ENCODE measurements at regions not wholly inside any gene's neighbourhood (a gene's known extent, or its start where the extent isn't known, plus 50 kb on each side); places are given as distances from the start of the nearest gene placed in this dataset.

DNA sequence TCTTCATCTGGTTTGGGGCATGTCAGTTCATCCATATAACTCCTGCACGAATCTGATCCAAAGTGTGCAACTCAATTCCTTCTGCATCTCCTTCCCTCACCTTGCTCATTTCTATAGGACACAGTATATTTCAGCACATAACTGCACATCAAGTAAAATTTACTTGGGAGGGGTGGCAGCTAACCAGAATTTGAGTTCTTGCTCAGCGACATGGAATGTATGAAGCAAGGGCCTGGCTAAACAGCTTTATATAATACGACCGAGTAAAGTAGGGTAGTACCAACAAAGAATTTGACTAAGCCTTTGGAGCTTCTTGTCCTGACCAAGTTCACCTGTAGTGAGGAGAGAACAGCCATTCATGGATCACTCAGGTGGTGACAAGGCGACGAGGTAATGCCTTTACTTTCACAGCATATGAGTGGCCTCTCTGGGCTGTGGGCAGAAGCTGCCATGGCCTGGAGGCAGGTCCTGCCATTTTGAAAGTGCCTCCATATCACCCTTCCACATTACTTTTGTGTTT, 570.2 kb upstream of the TNP1 start:
- no CpG with 5 or more reads among the region's 6 CpGs for WGBS (ENCODE audit: insufficient coverage, insufficient read length)
- no peaks in the 10 kb centered on the region for H3K9me3 ChIP-seq (ENCODE audit: control insufficient read depth, insufficient read depth, low read length)

DNA sequence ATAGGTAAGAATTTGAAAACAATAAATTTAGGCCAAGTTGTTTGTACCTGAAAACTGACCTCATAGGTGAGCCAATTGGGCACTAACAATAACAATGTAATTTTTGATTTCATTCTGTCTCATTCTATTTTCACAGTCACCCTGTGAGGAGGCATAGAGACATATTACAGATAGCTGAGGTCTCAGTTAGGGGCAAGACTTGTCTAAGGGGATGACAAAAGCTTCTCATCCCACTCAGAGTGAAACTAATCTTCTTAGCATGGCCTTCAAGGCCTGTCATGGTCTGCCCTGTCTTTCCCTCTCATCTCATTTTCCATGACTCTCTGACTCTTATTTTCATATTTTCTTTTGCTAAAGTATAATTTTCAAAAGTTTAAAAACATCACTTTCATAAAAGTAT, 562.0 kb upstream of the TNP1 start:
- H3K36me3 ChIP-seq (ENCODE audit: control insufficient read depth, insufficient read depth, low read length): no peaks in the 10 kb centered on the region
- H3K27ac ChIP-seq (ENCODE audit: low read length): no peak overlapping the region
- H3K9me3 ChIP-seq (ENCODE audit: control insufficient read depth, insufficient read depth, low read length): no peaks in the 10 kb centered on the region
- no peak overlapping the region for H3K4me3 ChIP-seq (ENCODE audit: low read length)
- no peak for DNase-seq (ENCODE audit: low read depth, low spot score)
- H3K4me1 ChIP-seq (ENCODE audit: control insufficient read depth, insufficient read depth, low read length): no peaks in the 10 kb centered on the region
- H3K27me3 ChIP-seq (ENCODE audit: control insufficient read depth, insufficient read depth, low read length): no peaks in the 10 kb centered on the region

More for the DNA sequence above, 570.2 kb upstream of the TNP1 start:
- DNase-seq (ENCODE audit: low read depth, low spot score): no peak
- 0 out of 2 replicates have a peak, but pooled peaks cover 1% of the 10 kb centered on the region for H3K4me1 ChIP-seq (ENCODE audit: control insufficient read depth, insufficient read depth, low read length)
- H3K27ac ChIP-seq (ENCODE audit: low read length): no peak overlapping the region
- H3K27me3 ChIP-seq (ENCODE audit: control insufficient read depth, insufficient read depth, low read length): no peaks in the 10 kb centered on the region
- no peaks in the 10 kb centered on the region for H3K36me3 ChIP-seq (ENCODE audit: control insufficient read depth, insufficient read depth, low read length)
- no peak overlapping the region for H3K4me3 ChIP-seq (ENCODE audit: low read length)

DNA sequence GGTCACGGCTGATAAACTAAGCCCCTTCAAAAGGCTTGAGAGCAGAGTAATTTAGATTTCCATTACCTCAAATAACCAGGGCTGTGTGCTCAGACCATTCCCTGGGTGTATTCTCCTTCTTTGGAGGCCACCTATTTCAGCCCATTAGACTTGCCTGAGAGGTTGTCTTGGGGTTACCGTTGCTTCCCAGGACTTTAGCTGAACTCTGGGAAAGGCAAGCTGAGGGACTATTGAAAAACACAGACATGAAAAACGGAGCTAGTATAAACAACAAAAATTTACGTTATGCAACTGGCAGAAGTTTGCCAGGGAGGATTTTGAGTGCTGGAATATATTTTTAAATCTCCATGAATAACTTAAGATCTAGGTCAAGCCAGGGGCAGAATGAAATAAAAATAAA, 561.0 kb upstream of the TNP1 start:
- WGBS (ENCODE audit: insufficient coverage, insufficient read length): no CpG with 5 or more reads among the region's 4 CpGs
- no peaks in the 10 kb centered on the region for H3K36me3 ChIP-seq (ENCODE audit: control insufficient read depth, insufficient read depth, low read length)
- no peak for DNase-seq (ENCODE audit: low read depth, low spot score)

DNA sequence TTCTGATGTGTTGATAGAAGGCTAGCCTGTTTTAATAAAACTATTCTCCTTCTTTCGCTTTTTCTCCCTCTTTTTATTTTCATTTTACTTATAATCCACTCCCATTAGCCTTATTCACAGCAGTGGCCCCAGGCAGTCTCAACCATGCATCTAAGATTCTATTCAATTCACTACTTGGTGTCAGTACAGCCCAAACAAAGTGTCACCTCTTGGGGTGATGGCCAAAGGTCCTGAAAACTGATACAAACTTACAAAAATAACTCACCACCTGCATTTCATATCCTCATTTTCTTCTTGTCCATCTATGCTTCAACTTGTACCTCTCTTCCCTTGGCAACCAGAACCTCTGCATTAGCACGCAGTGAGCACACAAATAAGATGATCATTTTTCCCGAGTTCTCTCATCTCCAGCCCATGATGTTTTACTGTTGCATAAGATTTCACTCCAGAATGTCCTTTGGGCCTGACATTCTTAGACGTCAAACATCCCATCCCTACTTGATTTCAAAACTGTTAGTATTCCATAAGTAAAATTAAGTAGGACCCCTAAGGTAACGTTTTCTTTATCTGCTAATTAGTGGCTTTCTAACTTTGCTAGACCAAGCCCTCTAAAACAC, 559.3 kb upstream of the TNP1 start:
- Histone ChIP-seq H3K4me1 (ENCODE audit: control insufficient read depth, insufficient read depth, low read length) (no peaks in the 10 kb centered on the region), H3K4me3 (ENCODE audit: low read length) (no peak overlapping the region), H3K36me3 (ENCODE audit: control insufficient read depth, insufficient read depth, low read length) (no peaks in the 10 kb centered on the region), H3K27ac (ENCODE audit: low read length) (no peak overlapping the region), H3K27me3 (ENCODE audit: control insufficient read depth, insufficient read depth, low read length) (no peaks in the 10 kb centered on the region), H3K9me3 (ENCODE audit: control insufficient read depth, insufficient read depth, low read length) (no peaks in the 10 kb centered on the region)
- no peak for DNase-seq (ENCODE audit: low read depth, low spot score)
- no CpG with 5 or more reads among the region's 5 CpGs for WGBS (ENCODE audit: insufficient coverage, insufficient read length)

More for the DNA sequence above, 561.0 kb upstream of the TNP1 start:
- no peaks in the 10 kb centered on the region for H3K9me3 ChIP-seq (ENCODE audit: control insufficient read depth, insufficient read depth, low read length)
- H3K27ac ChIP-seq (ENCODE audit: low read length): no peak overlapping the region
- H3K27me3 ChIP-seq (ENCODE audit: control insufficient read depth, insufficient read depth, low read length): no peaks in the 10 kb centered on the region
- no peak overlapping the region for H3K4me3 ChIP-seq (ENCODE audit: low read length)
- H3K4me1 ChIP-seq (ENCODE audit: control insufficient read depth, insufficient read depth, low read length): no peaks in the 10 kb centered on the region

DNA sequence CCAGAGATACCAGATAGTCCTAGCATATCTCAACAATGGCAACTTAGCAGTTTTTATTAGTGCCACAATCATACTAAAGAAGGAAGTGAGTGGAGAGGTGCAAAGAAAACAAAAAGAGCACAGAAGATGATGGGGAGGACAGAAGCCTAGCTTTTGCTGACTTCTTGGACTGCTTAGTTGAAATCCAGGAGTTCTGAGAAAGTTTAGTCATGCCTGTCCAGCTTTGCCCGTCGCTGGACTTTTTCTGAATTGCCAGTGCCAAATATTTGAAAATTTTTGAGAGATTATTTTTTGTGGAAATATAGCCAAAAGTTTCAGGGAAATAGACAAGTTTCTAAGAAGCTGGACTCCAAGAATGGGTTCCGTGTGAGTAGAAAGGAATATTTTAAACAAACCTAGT, 558.7 kb upstream of the TNP1 start:
- Histone ChIP-seq H3K4me3 (ENCODE audit: low read length) (no peak overlapping the region), H3K27ac (ENCODE audit: low read length) (no peak overlapping the region), H3K9me3 (ENCODE audit: control insufficient read depth, insufficient read depth, low read length) (no peaks in the 10 kb centered on the region), H3K4me1 (ENCODE audit: control insufficient read depth, insufficient read depth, low read length) (no peaks in the 10 kb centered on the region), H3K36me3 (ENCODE audit: control insufficient read depth, insufficient read depth, low read length) (no peaks in the 10 kb centered on the region), H3K27me3 (ENCODE audit: control insufficient read depth, insufficient read depth, low read length) (no peaks in the 10 kb centered on the region)
- no peak for DNase-seq (ENCODE audit: low read depth, low spot score)
- no CpG with 5 or more reads among the region's 3 CpGs for WGBS (ENCODE audit: insufficient coverage, insufficient read length)

DNA sequence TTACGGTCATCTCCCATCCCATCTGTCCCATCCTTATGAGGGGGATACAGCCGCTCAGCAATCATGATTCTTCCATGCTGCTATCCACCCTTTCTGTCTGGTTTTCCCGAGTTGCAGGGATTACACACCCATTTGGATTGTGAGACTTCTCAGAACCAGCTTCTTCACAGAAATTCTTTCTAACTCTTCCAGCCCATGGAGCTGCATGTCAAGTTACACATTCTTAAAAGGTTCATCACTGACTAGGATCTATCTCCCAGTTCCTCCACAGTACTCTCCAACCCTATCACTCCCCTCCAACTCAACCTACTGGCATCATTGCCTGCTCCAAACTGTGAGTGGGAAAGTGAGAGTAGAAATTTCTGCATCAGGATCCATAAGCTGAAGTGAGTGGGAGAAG, 558.2 kb upstream of the TNP1 start:
- H3K27me3 ChIP-seq (ENCODE audit: control insufficient read depth, insufficient read depth, low read length): no peaks in the 10 kb centered on the region
- no peaks in the 10 kb centered on the region for H3K36me3 ChIP-seq (ENCODE audit: control insufficient read depth, insufficient read depth, low read length)
- no peak for DNase-seq (ENCODE audit: low read depth, low spot score)
- H3K27ac ChIP-seq (ENCODE audit: low read length): no peak overlapping the region
- H3K9me3 ChIP-seq (ENCODE audit: control insufficient read depth, insufficient read depth, low read length): no peaks in the 10 kb centered on the region
- WGBS (ENCODE audit: insufficient coverage, insufficient read length): no CpG with 5 or more reads among the region's 3 CpGs
- no peak overlapping the region for H3K4me3 ChIP-seq (ENCODE audit: low read length)
- H3K4me1 ChIP-seq (ENCODE audit: control insufficient read depth, insufficient read depth, low read length): no peaks in the 10 kb centered on the region

DNA sequence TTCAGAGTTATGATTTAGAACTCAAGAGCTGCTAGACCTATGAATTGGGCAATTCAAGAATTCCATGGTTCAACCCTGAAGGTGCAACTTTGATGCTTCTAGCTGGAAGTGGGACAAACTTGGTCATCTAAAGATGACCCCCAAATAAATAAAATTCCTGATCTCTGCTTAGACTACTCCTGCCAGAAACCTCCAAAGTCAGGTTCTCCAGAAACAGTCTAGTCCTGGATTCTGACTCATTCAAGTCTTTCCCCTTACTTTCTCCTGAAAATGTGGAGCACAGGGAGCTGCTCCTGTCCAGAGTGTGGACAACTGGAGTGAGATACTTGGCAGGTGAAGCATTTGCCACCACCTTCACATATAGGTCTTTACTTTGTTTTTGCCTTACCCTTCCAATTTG, 557.7 kb upstream of the TNP1 start:
- DNase-seq (ENCODE audit: low read depth, low spot score): no peak
- Histone ChIP-seq H3K4me1 (ENCODE audit: control insufficient read depth, insufficient read depth, low read length) (no peaks in the 10 kb centered on the region), H3K36me3 (ENCODE audit: control insufficient read depth, insufficient read depth, low read length) (no peaks in the 10 kb centered on the region), H3K4me3 (ENCODE audit: low read length) (no peak overlapping the region), H3K27me3 (ENCODE audit: control insufficient read depth, insufficient read depth, low read length) (no peaks in the 10 kb centered on the region), H3K9me3 (ENCODE audit: control insufficient read depth, insufficient read depth, low read length) (no peaks in the 10 kb centered on the region), H3K27ac (ENCODE audit: low read length) (no peak overlapping the region)

DNA sequence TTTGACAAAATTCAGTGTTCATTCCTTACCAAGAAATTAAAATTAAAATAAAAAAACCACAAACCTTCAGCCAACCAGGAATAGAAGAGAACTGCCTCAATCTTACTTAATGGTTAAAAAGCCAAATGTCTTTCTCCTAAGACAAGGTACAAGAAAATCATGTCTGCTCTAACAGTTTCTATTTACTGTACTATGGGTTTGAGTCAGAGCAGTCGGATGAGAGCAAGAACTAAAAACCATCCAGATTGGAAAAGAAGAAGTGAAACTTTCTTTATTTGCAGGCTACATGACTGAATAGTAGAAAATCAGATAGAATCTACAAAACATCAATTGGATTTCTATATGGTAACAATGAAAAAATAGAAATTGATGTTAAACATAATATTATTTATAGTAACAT, 555.5 kb upstream of the TNP1 start:
- H3K4me3 ChIP-seq (ENCODE audit: low read length): no peak overlapping the region
- H3K9me3 ChIP-seq (ENCODE audit: control insufficient read depth, insufficient read depth, low read length): no peaks in the 10 kb centered on the region
- whole genome bisulfite sequencing (ENCODE audit: insufficient coverage, insufficient read length): no CpG with 5 or more reads among the region's 1 CpG
- no peak overlapping the region for H3K27ac ChIP-seq (ENCODE audit: low read length)
- H3K27me3 ChIP-seq (ENCODE audit: control insufficient read depth, insufficient read depth, low read length): no peaks in the 10 kb centered on the region
- H3K36me3 ChIP-seq (ENCODE audit: control insufficient read depth, insufficient read depth, low read length): no peaks in the 10 kb centered on the region
- no peak for DNase-seq (ENCODE audit: low read depth, low spot score)
- no peaks in the 10 kb centered on the region for H3K4me1 ChIP-seq (ENCODE audit: control insufficient read depth, insufficient read depth, low read length)

- no peak for DNase-seq (ENCODE audit: low read depth, low spot score)
- WGBS (ENCODE audit: insufficient coverage, insufficient read length): no CpG with 5 or more reads among the region's 4 CpGs
- H3K36me3 ChIP-seq (ENCODE audit: control insufficient read depth, insufficient read depth, low read length): no peaks in the 10 kb centered on the region
- no peaks in the 10 kb centered on the region for H3K4me1 ChIP-seq (ENCODE audit: control insufficient read depth, insufficient read depth, low read length)
- no peak overlapping the region for H3K4me3 ChIP-seq (ENCODE audit: low read length)
- H3K27me3 ChIP-seq (ENCODE audit: control insufficient read depth, insufficient read depth, low read length): no peaks in the 10 kb centered on the region
- no peak overlapping the region for H3K27ac ChIP-seq (ENCODE audit: low read length)
- no peaks in the 10 kb centered on the region for H3K9me3 ChIP-seq (ENCODE audit: control insufficient read depth, insufficient read depth, low read length)
These were observed 554.6 kb upstream of the TNP1 start for GRCh38 chr2:217414429-217414828.

- Histone ChIP-seq H3K9me3 (ENCODE audit: control insufficient read depth, insufficient read depth, low read length) (no peaks in the 10 kb centered on the region), H3K27ac (ENCODE audit: low read length) (no peak overlapping the region), H3K4me3 (ENCODE audit: low read length) (no peak overlapping the region), H3K4me1 (ENCODE audit: control insufficient read depth, insufficient read depth, low read length) (no peaks in the 10 kb centered on the region), H3K36me3 (ENCODE audit: control insufficient read depth, insufficient read depth, low read length) (no peaks in the 10 kb centered on the region), H3K27me3 (ENCODE audit: control insufficient read depth, insufficient read depth, low read length) (no peaks in the 10 kb centered on the region)
- WGBS (ENCODE audit: insufficient coverage, insufficient read length): no CpG with 5 or more reads among the region's 5 CpGs
- no peak for DNase-seq (ENCODE audit: low read depth, low spot score)
These were observed 553.3 kb upstream of the TNP1 start for GRCh38 chr2:217413193-217413592.

- Histone ChIP-seq H3K4me3 (ENCODE audit: low read length) (no peak overlapping the region), H3K4me1 (ENCODE audit: control insufficient read depth, insufficient read depth, low read length) (no peaks in the 10 kb centered on the region), H3K27me3 (ENCODE audit: control insufficient read depth, insufficient read depth, low read length) (no peaks in the 10 kb centered on the region), H3K9me3 (ENCODE audit: control insufficient read depth, insufficient read depth, low read length) (no peaks in the 10 kb centered on the region), H3K36me3 (ENCODE audit: control insufficient read depth, insufficient read depth, low read length) (no peaks in the 10 kb centered on the region), H3K27ac (ENCODE audit: low read length) (no peak overlapping the region)
- no CpG with 5 or more reads among the region's 4 CpGs for WGBS (ENCODE audit: insufficient coverage, insufficient read length)
- no peak for DNase-seq (ENCODE audit: low read depth, low spot score)
These were observed 552.9 kb upstream of the TNP1 start for GRCh38 chr2:217412721-217413120.
